Mucosa of gallbladder (tissue), 1 donor: ENCODE measurements at regions not wholly inside any gene's neighbourhood (a gene's known extent, or its start where the extent isn't known, plus 50 kb on each side); places are given as distances from the start of the nearest gene placed in this dataset.

Experiments
- DNase-seq: peaks from one replicate; pipeline ENCODE4 v3.0.0-alpha.2; 2020; ENCODE audit warnings: low spot score
- donor health status: DM: no; HTN: no; CAD: no.

DNA sequence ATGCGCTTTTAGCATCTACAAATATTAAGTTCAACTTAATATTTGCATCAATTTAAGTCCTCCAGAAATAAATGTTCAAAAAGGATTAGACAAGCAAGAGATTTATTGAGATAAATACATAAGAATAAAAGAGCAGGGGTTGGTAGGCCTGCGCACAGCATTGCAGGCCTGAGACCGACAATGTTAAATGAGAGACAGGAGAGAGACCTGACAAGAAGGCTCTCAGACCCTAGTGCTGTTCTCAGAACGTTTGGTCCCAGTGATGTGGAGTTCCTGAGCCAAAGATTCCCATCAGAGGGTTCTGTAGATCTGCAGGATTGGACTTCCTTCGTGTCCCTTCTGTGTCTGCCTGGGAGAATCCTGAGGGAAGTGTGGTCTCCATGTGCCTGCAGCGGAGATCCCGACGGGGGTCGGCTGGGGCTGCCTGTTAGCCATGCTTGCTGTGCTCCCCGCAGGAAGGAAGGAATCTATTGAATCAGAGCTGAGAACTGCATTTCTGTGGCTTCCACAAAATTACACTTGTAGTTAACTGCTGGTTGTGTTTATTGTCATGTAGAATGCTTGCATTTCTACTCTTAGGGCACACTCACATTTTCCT is 369.9 kb upstream of the SLC10A2 start:
- no peak for DNase-seq

DNA sequence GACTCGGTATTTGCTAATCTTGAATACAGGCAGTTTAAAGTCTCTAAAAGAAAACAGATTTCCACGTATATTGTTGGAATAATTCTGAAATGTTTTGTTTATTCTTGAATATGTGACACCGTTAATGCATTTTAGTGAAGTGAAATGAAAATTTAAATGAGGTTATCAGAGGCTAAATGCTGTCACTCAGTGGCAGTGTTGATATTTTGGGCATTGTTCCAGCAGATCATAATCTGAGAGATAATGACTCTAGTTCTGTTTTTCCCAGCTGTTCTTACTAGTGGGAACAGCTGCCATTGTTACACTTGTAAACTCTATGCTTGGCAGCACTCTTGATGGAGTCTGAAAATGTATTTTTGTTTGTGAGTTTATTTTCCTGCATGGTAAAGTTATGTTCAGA is 365.6 kb upstream of the SLC10A2 start:
- no peak for DNase-seq

DNA sequence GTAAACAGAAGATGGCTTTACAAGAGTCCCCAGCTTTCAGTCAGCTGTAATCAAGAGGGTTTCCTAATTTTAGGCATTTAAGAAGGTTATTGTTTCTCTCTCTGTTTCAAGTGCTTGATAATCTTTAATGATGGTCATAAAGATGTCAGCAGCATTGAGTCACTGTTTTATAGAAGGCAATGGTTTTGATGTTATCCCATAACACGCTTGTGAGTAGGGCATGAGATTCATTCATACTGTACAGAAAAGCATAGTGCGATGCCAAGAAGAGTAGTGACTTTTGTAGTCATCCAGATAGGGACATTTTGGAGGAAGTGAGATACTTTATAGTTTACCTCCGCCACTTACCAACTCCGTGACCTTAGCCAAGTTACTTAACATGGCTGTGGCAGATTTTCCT is 364.2 kb upstream of the SLC10A2 start:
- DNase-seq, result no peak

DNA sequence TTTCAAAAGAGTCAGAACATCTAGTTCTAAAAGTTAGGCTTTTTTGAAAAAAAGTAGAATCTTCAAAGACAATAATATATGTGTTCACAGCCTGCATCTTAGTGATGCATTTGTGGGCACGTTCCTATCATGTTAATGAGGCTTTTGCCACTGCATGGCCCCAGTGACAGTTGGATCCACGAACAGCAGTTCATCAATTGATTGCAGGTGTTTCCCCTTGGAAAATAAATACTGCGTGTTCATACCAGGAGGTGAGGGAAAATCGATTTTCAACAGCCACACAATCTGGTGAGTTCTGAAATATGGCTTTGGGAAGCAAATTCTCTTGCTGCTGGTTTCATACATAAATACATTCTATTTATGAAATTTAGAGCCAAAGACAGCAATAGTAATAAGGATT is 343.8 kb upstream of the SLC10A2 start:
- DNase-seq, result no peak

DNA sequence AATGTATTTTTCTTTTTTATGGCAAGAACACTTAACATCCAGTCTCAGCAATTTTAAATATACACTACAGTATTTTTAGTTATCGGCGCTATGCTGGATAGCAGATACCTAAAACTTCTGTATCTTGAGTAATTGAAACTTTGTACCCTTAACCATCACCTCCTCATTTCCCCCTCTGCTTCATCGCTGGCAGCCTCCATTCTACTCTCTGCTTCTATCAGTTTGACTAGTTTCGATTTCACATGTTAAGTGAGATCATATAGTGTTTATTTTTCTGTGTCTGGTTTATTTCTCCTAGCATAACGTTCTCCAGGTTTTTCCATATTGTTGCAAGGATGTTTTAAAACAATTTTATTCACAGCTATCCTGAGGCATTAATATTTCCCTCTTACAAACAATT is 340.8 kb upstream of the SLC10A2 start:
- no peak for DNase-seq

DNA sequence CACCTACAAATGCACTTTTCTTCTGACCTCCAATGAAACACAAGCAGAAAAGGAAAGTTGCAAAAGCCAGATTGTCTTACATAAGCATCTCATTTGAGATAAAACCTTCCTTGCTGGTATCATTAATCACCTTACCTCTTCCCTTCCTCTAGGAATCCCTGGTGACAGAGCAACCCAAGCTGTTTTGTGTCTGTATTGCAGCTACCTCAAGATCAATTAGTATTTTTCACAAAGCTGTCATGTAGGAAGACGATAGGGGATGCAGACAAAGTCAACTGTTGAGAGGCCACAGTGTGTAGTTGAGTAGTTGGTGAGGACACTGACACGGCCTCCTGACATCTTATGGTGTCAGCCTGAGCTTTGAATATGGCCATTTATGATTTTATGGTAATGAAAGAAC is 339.1 kb upstream of the SLC10A2 start:
- DNase-seq, result no peak

DNA sequence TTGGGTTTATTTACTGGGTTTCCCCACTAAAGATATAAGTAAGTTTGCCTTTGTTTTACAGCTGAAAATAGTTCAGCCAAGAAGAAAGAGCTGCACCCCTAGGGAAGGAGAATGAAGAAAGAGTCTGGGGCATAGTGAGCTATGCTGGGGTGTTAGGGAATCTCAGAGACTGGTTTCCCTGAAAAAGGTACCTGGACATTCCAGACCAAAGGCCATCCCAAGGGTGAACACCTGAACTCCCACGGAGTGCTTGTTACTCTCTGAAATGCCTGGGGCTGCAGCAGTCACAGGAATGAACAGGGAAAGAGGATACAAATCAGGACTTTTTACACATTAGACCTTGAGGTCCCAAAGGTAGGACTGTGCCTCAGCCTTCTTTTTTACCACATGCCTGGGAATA is 337.6 kb upstream of the SLC10A2 start:
- no peak for DNase-seq

DNA sequence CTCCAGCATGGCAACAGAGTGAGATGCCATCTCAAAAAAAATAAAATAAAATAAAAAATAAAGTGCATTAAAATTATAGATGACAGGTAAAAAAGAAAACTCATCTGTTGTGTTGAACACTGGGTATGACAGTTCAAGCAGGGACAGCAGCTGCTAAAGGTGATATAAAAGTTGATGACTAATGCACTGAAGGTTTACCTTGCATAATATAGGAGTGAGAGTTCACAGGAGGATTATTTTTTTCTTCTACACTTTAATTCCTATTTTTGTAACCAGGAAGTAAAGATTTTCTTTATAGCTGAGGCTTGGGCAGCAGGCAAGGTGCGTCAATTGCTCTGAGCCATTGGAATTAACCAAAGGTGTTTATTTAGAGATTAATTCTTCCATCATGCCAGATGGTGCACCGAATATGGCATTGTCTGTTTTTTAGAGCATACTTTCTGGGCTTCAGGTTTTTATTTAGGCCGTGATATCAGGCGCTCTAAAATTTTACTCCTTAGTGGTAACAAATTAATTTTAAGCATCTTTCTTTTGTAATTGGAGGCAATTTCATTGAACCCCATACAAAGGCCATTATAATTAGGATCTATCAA is 337.0 kb upstream of the SLC10A2 start:
- DNase-seq, result no peak

DNA sequence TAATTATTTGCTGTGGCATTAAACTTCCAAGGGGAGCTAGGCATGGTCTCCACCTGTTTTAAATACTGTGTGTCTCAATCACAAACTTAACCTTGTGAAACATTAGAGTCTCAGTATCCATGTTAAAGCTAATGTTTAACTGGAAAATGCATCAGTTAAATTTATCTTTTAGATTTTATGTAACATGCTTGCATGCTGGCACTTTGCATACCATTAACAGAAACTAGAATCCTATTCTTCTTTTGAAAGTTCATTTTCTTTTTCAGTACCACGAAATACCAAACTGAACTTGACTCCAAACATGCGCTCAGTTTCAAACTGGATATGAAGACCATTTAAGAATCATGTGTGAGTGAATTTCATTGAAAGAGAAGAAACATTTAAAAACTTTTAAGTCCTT is 328.9 kb upstream of the SLC10A2 start:
- no peak for DNase-seq

DNA sequence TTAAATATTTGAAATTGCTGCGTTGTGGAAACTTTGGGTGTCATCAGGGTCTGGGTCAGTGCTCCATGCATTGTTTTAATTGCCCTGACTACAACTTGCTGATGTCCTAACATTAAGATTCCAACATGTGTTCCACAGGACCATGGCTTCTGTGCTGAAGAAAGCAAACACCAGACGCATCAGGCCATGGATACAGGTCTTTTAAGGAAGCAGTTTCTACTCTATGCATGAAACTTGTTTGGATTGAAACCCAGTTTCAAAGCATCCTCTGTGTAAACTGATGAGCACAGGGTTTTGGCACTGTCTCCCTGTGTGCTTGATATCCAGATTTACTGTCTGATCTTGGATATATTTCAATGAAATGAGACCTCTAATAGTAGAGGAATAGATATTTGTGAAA is 328.4 kb upstream of the SLC10A2 start:
- DNase-seq, result no peak

DNA sequence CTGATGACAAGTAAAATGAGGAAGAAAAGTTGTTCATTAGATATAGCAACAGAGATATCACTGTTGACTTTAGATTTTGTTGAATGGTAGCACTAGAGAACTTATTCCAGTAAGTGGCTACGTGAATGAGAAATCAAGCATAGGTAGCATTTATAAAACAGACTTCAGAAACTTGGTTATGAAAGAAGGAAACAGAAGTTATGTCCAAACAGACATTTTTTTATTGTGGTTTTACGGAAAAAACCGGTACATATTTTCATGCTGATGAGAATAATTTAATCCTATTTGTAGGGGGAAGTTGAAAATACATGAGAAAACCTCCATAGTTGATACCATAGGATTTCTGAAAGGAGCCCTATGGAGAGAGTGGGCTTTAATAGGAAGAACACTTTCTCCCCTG is 325.7 kb upstream of the SLC10A2 start:
- DNase-seq, result no peak

DNA sequence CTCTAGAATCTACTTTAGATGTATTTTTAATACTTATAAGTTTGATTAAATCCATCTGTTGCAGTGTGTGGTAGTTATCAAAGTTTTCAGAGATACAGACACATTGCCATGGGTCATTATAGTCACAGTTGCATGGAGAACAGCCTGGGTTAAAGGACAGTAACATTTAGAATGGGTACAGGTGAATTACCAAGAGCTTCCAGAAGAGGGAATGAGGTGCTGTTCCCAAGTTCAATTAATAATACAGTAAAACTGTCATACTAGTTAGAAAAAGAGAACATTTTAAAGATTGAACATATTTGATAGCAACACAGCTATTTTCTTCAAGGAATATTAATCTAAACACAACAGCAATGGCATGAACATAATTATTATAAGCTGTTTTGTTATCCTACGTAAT is 322.6 kb upstream of the SLC10A2 start:
- no peak for DNase-seq

DNA sequence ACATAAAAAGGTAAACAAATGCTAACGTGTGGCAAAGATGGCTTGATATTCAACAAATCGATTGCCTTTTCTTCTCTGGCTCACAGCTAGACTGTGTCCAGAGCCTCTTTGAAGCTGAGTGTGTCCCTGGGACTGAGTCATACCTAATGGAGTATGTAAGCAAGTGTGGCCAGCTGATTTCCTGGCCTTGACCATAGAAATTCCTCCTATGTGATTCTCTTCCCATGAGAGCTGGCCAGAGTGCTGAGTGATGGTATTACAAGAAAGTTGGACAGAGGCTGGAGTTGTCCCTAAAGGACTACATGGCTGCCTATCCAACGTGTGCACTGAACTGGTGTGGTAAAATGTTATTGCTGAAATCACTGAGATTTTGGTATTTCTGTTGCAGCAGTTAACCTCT is 320.1 kb upstream of the SLC10A2 start:
- no peak for DNase-seq

DNA sequence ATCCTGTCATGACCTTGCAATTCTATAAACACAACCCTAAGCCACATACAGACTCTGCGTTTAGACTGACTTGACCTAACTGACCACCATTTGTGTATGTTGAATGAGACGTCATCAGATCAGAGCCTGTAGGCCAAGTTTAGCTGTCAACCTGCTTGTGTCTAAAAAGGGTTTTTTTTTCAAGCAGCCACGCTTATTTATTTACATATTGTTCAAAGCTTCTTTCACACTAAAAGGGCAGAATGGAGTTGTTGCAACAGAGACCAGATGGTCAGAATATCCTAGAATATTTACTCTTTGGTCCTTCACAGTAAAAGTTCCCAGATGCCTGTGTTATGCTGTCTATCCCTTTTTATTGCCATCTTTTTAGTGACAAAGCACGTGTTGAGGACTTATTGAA is 307.7 kb upstream of the SLC10A2 start:
- no peak for DNase-seq

DNA sequence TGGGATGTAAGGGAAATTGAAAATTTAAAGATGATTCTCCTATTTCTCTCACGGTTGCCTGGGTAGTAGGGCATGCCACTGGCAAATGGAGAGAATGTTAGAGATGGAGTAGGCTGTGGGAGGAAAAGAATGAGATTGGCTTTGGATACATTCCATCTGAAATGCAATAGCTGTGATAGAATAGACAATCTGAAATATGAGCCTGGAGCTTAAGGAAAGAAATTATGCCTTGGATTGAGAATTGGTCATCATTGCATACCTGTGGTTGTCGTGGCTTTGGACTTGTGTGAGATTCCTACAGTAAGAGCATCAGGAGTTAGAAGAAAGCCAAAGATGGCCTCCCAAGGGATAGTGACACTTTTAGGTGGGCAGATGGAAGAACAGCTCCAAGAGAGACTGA is 305.1 kb upstream of the SLC10A2 start:
- no peak for DNase-seq

DNA sequence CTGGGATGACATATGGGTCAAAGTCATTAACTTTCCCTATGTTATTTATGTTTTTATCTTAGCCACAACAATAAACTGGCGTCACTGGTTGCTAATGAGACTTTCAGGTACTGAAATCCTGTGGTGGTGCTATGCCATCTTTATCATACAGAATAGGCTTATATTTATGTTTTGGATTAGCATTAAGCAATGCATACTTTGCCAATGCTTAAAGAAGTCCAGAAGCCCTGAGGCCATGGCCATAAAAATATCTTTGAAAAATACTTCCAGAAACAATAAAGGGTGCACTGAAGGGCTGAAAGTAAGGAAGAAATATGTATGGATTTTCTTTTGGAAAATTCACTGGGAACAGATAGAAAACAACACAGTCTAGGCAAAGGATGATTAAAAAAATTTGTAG is 304.6 kb upstream of the SLC10A2 start:
- DNase-seq, result no peak

DNA sequence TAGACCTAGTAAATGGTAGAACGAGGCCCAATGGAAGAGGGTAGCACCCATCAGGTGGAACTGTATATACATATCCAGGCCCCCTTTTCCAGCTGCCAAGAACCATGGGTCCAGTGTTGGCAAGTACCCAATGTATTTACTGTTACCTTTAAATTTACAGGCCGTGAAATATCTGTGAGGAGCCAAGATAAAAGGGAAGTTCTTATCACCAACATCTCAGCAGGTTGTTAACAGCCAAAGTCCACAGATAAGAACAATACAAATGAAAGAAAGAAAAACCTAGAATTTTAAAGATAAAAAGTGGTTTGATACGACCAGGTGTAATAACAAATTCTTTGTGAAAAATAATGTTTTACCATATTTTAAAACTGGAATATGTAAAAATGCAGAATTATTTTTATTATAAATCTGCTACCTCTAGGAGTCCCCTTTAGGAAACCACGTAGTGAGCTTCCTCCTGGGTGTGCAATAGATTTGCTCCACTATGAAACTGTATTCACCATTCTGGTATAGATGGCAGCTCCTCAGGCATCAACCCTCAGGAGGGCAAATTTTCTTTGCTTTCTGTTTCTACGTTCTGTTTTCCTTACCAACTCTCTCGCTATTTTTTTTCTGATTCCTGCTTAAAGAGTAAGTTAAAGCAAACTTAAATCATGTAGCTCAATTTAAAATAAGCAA is 292.2 kb upstream of the SLC10A2 start:
- DNase-seq, result no peak

DNA sequence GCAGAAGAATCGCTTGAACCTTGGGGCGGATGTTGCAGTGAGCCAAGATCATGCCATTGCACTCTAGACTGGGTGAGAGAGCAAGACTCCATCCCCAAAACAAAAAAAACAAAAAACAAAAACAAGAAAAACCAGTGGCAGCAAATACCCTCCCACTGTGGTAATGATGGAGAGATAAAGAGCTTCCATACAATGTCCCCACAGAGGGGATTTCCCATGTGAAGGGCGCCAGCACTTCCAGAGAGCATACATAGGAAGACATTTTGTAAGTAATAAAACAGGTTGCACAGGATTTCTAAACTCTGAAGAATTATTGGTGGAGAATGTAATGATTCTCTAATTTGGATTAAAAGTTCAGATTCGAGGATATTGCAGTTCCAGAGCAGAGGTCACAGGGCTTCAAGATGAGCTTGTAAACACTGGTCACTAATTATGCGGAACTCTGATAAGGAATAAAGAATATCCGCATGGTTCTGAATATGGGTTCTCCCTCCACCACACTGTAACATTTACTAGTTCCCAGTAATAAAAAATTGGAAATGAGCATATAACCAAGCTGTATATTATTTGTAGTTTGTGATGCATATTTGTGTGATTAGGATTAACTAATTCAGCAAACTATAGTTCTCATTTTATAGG is 290.1 kb upstream of the SLC10A2 start:
- DNase-seq, result no peak

DNA sequence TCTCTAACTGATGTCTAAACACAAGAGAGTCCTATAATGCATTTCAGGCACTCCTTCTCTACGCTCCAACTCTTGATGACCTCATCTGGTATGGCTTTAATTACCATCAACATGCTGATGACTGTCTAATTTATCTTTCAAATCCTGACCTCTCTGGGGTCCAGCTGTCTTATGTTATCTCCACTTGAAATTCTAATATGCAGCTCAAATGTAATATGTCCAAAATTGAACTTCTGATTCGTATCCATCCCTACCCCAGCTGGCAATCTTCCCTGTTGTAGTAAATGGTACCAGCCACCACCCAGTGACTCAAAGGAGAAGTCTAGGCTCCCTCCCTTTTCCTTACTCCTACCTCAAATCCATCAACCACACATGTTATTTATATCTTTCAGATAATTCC is 288.0 kb upstream of the SLC10A2 start:
- DNase-seq, result no peak

DNA sequence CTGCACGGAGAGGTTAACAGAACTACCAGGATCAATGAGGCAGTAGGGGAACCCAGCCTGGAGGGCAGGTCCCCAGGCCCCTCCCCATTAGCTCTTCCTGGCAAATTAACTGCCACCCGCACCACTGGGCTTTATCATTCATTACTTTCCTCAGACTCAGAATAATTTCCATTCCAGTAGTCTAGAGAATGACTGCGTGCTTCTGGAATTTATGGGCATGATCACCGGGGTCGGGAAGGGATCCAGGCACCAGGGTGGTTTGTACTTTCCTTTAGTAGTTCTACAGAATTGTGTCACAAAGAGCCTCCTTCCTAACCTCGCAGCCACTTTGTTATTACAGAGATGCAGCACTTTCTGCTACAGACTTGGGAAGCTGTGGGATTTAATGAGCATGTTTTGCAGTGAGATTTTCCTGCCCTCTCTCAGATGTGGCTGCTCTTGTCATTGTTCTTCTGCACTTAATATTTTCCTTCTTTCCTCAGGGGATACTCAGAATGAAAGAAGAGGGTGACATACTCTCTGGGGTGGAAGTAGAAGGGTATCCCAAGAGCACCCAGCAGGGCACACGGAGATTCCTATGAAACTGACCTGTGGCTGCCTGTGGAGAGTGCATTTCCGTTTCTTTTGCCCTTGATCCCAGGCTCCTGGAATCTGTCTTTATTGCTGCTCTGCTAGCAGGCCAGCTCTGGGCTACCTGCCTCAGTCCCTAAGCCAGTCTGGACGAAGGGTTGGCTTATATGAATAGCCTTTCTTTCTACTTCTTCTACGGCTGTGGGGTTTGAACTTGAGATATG is 285.0 kb upstream of the SLC10A2 start:
- no peak for DNase-seq

DNA sequence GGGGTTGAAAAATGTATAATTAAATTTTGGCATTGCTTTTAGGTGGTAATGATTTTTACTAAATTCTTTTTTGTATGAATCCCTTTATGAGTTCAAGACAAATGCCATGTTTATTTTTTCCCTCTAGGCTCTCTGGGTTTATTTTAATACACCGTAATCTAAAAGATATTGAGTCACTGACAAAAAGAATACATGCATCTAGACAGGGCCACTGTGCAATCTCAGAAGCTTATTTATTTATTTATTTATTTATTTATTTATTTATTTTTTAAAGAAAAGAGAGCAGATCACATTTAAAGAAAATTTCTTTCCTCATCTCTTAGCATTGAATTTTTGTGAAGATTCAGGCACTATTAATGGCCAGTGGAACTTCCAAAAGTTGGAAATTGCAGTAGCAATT is 283.9 kb upstream of the SLC10A2 start:
- no peak for DNase-seq

DNA sequence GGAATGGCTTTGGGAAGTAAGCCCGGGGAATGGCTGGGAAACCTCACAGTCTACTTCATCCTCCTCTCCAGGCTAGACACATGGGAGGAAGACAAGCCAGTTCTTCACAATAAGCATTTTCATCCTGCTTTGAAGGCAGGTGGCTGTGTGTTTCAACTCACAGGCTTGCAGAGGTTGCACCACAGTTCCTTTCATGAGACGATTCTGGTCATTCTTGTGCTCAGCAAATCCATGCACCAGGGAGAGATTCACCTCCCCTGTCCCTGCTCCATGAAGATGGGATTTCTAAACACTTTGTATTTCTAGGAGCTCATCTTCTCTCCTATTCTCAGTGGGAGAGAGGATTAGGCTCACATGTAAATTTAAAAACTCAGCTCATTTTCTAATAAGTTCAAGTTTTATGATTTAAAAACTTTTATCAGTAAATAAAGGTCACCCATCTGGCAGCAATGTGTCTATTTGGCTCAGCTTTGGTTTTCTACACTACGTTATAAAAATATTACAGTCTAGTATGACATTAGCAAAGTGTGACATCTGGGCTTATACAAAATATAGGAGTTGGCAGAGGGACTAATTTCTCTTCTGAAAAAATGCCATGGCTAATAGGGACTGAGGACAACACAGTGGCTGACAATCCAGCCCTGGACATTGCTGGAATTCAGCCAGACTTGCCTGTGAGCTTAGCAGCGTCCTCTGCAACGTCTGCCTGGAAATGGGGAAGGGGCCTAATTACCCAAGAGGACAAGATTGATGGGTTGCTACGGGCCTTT is 283.2 kb upstream of the SLC10A2 start:
- DNase-seq, result no peak
